Right lobe of liver (tissue), 4 donors: ENCODE measurements at regions not wholly inside any gene's neighbourhood (a gene's known extent, or its start where the extent isn't known, plus 50 kb on each side); places are given as distances from the start of the nearest gene placed in this dataset.
"Not testable (repeated sequence)": the region's sequence is repeated elsewhere in the genome, so short reads cannot be mapped to it uniquely, and the experiment has no call there.

Experiments
- CTCF ChIP-seq, 4 donors: fragments of 200-600 bp in 3 of 4; fragments of 450-650 bp in 1 of 4; IDR thresholded peaks; one replicate each; pipeline versions ENCODE4 v1.5.1 to v1.8.0; 2016 to 2022; ENCODE audit warnings: antibody characterized with exemption in 4 of 4, mild to moderate bottlenecking in 2 of 4
- POLR2A ChIP-seq: fragments of 450-650 bp; IDR thresholded peaks from one replicate; pipeline ENCODE4 v1.6.1; 2017; ENCODE audit warnings: antibody characterized with exemption, mild to moderate bottlenecking
- donor health status: DM: no; HTN: no; CAD: no.
- donor health status: DM: no; HTN: no; CAD: no.
- donor health status: DM: no; HTN: yes; CAD: no.

DNA sequence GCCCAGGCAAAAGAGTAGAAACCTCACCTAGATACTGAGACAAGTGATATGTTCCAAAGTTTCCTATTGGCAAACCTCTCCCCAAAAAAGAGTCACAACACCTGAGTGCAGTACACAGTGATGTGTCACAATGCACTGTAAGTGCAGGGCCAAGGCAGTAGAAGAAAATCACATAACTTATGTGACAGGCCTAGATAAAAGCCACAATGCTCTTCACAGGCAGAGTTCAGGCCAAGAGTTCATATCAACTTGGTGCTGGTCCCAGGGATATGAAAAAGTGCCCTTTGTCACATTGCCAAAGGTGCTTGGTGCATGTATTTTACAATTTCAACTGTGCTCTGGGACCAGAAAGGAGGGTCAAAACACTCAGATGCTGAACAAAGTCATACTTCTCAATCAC, 155.5 kb upstream of the BPY2C start:
- TF ChIP-seq CTCF (IDR thresholded peaks at IDR 0.05); POLR2A: not testable (repeated sequence)
